ENCODE measurements at regions not wholly inside any gene's neighbourhood (a gene's known extent, or its start where the extent isn't known, plus 50 kb on each side); places are given as distances from the start of the nearest gene placed in this dataset.

DNA sequence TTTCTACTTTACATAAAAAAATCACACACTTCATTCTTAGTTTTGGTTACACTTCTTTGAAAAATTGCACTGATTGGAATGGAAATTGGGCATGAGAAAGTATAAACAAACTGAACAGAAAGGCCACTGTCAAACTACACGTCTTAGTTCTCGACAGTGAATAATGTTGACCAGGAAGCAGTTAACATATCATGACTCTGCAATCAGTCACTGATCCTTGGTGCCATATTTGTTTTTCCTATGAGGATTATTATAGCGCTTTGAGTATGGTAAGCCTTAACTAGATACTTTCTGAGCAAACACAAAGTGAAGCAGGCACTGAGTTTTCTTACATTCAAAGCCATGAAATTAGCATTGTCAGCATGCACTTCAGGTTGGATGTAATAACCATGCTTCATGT, 495.1 kb upstream of the ANKRD30A start:
- no peak for DNase-seq (ENCODE audit: low spot score)

DNA sequence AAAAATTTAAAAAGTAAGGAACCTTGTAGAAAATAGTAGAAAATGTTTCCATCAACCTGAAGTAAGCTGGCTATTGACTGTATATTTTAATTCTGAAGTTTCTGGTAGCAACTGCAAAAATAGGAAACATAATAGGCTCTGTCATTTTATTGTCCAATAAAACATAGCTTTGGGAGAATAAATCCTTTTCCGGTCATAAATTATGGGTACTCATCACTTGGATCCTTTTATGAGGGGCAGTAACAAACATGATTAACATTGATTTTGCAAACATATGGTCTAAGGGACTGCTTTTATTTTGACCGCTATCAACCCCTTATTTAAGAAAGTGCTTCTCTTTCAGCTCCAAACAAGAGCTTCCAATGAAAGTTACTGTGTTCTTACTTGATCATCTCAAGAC, 495.9 kb upstream of the ANKRD30A start:
- DNase-seq (ENCODE audit: low spot score): no peak

DNA sequence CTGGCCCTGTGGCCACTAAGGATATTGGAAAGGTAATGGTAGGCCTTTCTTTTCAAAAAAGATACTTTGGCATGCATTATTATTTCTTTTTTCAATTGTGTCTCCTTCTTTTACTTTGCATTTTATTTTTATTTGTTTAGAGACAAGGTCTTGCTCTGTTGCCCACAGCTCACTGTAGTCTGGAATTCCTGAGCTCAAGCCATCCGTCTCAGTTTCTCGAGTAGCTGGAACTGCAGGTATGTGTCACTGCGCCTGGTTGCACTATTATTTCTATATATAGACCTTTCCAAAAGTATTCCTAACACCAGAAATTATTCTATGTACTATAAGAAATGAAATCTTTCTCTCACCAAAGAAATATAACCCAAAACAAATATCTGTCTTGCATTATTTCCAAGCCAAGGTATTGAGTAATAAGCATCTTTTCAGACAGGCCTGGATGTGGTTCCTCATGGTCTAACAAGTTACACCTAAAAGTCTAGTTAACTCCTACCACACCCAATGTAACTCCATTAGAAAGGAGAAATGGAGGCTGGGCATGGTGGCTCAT, 500.8 kb upstream of the ANKRD30A start:
- DNase-seq (ENCODE audit: low spot score): no peak

DNA sequence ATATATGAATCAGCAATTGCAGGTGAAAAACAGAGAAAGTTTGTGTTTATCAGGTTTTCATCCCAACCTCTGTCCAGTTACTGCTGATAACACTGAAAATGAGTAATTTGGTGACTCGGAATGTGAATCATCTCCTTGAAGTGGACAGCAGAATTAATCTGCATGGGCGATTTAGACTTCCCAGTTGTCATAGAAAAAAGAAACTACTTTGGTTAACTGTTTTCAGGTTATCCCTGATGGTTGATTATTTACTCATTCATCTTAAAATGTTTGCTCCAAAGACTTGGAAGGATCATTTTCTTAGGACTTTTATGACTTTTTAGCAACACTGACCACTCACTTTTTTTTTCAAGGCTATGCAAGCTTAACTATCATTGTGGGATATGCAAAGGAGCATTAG, 504.1 kb upstream of the ANKRD30A start:
- DNase-seq (ENCODE audit: low spot score): no peak

DNA sequence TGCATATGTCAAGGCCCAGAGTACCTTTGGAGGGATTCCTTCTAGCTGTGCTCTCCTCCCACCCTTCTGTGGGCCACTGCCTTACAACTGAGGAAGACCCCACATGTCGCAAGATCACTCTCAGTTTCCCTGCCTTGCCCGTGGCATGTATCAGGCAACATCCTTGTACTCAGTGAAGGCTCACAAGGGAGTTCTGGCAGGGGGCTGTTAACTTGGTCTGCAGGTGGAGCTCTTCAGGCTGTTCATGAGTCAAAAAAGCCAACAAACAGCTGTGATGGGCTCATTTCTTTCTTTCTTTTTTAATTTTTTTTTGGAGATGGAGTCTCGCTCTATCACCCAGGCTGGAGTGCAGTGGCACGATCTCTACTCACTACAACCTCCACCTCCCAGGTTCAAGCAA, 513.0 kb upstream of the ANKRD30A start:
- DNase-seq (ENCODE audit: low spot score): no peak

DNA sequence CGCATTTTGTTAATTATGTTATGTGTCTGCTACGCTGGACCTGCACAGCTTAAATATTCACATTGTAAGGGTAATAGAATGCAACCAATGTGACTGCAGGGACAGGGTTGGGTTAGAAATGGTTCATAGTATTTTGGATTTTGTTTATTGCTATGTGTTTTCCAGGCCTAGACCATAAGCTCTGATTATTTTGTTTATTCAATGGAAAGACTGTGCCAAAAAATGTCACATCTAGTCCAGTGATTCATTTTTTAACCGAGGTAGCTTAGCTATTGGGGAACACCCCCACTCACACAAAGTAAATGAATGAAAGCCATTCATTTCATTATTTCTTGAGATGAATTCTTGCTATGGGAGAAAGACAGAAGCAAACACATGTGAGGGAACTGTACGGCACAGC, 516.5 kb upstream of the ANKRD30A start:
- no peak for DNase-seq (ENCODE audit: low spot score)

DNA sequence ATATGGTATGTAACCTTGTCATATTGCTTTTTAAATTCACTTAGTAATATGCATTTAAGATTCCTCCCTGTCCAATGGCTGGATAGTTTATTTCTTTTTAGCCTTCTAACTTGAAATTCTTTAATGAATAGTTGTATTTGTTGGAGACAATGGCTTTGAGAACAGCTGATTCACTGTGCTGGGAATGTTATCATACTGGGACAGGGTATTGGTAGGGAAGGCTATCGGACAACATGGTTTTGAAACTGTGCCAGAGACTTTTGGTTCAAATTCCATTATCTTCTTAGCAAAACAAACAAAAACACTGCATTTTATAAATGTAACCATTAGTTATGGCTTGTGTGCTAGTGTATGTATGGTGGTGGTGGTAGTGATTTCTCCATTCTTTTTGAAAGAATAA, 517.1 kb upstream of the ANKRD30A start:
- DNase-seq (ENCODE audit: low spot score): no peak

DNA sequence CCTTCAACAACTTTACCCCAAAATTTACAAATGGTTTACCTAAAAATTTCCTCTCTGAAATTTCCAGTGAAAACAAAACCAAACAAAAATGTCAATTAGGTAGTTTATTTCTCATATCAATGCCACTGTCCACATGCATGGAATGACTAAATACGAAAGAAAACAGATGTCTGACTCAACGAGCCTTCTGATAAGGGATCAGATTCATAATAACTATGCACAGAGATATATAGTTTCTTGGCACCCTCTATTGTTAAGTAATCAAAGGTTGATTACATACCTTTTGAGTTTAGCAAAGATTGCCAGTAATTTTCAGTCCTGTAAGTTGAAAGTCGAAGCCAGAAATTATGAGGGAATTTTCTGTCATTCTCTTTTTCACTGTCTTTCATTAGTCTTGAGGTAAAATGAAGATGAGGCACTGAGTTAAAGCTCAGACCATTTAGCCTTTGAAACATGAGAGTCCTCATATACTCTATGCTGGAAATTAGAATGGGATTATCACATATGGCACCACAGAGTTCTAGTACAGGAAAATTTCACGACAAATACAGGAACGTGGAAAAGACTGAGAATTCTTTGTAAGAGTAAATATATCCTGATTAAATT, 519.1 kb upstream of the ANKRD30A start:
- no peak for DNase-seq (ENCODE audit: low spot score)

DNA sequence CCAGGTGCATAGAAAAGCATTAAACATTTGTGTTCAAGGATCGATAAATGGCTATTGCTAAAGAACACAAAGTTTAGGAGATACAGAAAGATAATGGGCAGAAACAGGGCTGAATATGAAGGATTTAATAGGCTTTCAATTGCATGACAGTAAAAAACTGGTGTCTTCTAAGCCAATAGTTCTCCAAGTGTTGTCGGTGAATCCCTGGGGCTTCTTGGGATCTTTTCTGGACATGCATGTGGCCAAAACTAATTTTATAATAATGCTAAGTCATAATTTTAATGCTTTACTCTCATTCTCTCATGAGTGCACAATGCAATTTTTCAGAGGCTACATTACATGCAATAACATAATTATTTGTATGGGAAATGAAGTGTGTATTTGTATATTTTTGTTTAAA, 521.1 kb upstream of the ANKRD30A start:
- DNase-seq (ENCODE audit: low spot score): no peak

DNA sequence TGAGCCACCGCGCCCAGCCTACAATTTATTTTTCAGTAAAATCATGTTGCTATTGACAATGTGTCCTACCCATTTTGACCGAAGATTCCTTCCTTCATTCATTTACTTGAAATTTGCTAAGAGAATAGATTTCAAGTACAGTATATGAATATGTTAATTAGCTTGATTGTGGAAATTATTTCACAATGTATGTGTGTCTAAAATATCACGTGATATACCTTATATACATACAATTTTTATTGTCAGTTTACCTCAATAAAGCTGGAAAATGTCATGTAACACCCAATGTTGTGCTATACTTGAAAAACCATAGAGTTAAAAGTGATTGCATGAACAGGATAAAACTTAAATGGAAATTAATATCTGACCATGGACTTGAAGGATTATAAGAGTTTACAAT, 521.7 kb upstream of the ANKRD30A start:
- no peak for DNase-seq (ENCODE audit: low spot score)

DNA sequence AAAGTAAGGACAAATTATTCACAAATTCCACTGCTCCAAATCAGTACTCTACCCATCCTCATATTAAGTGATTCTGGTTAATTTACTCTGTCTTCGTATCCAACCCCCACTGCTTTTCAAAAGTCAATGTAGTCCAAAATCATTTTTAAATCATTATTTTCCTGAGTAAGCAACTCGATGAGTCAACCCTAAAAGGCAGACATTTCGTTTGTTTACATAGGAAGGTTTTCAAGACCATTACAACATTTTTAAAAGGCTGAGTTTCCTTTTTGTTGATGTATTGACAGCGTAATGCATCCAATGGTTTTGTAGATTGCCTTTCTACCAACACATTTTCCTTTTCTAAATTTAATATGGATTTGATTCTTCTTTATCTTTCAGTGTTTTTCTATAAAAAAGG, 523.0 kb upstream of the ANKRD30A start:
- DNase-seq (ENCODE audit: low spot score): no peak

DNA sequence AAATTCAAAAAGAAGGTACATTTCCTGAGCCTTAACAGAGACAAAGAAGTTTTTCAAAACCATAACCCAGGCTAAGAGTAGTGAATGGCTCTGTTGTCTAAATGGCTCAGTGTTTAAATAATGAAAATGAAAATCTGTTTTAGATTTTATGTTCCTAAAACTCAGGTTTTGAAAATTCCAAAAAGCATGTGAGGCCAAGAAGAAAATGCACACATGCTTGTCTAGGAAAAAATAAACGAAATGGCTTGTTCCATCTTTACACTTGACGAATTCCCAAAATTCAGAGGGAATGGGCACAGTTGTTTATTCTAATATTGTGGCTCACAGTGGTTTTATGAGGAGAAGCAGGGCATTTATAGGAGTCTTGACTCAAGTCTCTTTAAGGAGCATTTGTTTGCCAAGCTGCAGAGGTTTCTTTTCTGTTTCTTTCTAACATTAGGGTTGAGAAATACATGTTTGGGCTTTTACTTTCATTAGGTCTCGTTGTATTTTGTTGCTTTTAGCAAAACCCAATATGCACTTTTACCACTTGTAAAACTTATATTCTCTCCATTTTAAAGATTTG, 527.6 kb upstream of the ANKRD30A start:
- no peak for DNase-seq (ENCODE audit: low spot score)

DNA sequence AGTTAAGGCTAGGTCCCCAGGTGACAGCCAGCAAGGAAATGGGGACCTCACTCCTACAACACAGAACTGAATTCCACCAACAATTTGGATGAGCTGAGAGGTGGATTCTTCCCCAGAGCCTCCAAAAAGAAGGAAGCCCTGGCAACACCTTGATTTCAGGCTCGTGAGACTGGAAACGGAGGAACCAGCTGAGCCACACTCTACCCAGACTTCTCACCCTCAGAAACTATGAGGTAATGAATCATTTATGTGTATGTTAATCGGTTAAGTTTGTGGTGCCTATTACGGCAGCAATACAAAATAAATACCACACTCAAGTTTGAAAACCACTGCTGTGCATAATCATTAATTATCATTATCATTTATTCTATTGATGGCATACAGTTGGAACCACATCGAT, 532.4 kb upstream of the ANKRD30A start:
- DNase-seq (ENCODE audit: low spot score): no peak

DNA sequence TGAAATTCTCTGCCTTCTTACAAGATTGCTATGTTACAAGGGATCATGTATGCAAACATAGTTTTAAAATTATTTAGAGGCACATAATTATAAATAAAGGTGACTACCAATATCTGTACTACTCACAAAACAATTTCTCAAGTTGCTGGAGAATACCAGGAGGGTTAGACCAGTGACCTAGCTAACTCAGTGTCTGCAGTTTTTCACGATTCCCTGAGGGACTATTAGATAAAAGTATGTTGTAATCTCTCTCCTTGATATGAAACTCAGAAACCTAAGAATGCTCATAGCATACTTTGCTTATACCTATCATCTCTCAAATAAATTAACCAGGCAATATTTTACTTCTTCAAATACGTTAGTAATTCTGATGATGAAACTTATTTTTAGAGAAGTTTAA, 534.0 kb upstream of the ANKRD30A start:
- DNase-seq (ENCODE audit: low spot score): no peak

DNA sequence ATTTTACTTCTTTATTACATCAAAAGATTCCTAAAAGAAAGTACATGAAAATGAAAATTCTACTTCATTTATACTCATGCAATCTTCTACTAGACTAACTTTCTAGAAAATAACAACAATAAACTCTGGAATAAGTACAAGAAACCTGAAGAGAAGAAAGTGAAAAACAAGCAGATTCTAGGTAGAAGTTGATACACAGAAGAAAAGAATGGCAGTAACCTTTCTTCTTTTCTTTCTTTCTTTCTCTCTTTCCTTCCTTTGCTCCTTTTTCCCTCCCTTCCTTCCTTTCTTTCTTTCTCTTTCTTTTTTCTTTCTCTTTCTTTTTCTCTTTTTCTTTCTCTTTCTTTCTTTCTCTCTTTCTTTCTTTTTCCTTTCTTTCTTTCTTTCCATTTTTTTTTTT, 541.7 kb upstream of the ANKRD30A start:
- DNase-seq (ENCODE audit: low spot score): no peak

DNA sequence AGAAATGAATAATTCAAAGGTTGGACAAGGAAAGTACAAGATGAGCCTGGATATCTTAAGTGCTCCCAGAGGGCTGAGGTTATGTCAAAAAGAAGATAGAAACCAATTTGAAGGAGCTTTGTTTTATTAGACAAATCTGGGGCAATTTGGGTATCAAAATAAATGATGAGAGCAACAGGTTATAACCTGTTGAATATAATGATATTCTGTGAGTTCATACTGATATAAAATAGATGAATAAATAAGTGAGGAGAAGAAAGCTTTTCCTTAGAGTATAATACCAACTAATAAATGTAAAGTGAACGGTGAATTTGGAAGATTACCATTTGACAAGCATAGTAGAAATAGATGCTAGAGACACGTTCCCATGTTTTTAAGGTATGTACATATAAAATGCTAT, 544.2 kb upstream of the ANKRD30A start:
- no peak for DNase-seq (ENCODE audit: low spot score)

DNA sequence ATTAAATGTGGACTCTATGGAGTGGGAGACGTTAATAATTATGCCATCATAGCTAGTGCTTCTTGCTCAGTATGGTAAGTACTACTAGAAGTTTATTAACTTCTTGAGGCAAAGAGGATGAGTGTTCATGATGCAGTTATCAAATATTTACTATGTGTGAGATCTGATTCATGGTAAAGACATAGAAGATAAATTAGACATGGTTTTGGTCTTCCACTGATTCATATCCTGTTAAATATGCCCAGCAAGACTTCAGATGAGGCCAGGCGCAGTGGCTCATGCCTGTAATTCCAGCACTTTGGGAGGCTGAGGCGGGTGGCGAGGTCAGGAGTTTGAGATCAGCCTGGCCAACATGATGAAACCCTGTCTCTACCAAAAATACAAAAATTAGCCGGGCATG, 547.1 kb upstream of the ANKRD30A start:
- no peak for DNase-seq (ENCODE audit: low spot score)

DNA sequence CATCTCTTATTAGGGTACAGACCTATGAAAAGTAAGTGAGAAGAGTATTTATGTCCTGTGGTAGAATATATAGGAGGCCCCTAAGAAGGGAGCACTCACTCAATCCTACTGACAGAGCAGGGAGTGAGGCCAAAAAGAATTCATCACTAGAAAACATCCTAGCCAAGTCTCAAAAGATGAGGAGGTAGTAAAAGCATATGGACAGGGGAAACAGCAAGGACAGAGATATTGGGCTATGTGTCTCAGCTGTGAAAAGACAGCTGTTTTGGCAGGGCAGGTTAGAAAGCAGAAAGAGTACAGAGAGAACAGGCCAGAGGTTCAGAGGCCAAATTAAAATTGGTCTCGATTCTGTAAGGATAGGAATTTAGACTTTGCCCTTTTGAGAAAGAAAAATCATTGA, 548.3 kb upstream of the ANKRD30A start:
- no peak for DNase-seq (ENCODE audit: low spot score)

DNA sequence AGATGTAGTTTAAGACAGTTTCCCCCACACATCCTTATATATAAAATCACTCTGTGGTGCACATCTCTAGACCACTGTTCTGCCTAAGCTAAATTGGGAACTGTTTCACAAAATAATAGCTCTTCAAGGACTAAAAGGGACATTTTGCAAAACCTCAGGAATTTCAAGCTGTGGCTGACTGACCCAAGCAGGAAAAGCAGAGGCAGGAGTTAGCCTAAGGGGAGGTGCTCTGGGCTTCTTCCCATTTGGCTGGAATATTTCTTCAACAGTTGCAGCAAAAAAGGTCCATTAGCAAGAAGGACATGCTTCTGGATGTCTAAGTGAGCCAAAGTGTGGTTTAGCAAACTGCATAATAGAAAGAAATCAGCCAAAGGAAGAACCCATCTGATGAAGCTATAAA, 551.2 kb upstream of the ANKRD30A start:
- DNase-seq (ENCODE audit: low spot score): no peak

DNA sequence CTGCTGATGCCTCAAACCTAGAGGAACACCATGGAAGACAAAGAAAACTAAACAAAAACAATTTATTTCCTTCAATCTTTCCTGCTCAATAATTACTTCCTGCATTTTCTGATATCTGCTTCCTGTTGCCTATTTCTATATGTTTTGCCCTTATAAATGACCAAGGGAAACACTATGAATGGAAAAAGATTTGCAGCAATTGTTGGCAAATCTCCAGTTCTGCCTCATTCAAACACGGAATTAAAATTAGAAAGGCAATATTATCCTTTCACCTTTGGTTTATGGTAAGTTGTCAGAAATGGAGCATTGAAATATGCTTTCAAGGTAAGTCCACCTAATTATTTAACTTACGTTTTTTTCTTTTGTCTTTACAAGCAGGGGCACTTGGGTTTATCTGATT, 552.2 kb upstream of the ANKRD30A start:
- no peak for DNase-seq (ENCODE audit: low spot score)

DNA sequence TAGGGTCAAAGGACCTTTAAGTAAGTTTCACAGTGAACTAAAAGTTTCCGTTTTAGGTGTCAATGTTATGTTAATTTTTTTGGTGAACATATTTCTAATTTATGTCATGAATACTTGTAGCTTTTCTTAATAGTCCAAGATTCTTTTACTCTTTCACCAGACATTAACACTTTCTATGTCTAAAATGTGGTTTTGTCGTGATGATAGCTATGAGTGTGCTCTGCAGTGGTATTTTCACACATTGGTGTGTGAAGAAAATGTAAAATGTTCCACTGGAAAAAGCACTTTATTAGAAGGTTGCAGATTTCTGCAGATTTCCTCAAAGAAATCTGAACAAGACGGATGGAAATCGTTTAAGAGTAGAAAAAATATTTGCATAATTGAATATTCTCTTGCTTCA, 561.0 kb upstream of the ANKRD30A start:
- DNase-seq (ENCODE audit: low spot score): no peak

DNA sequence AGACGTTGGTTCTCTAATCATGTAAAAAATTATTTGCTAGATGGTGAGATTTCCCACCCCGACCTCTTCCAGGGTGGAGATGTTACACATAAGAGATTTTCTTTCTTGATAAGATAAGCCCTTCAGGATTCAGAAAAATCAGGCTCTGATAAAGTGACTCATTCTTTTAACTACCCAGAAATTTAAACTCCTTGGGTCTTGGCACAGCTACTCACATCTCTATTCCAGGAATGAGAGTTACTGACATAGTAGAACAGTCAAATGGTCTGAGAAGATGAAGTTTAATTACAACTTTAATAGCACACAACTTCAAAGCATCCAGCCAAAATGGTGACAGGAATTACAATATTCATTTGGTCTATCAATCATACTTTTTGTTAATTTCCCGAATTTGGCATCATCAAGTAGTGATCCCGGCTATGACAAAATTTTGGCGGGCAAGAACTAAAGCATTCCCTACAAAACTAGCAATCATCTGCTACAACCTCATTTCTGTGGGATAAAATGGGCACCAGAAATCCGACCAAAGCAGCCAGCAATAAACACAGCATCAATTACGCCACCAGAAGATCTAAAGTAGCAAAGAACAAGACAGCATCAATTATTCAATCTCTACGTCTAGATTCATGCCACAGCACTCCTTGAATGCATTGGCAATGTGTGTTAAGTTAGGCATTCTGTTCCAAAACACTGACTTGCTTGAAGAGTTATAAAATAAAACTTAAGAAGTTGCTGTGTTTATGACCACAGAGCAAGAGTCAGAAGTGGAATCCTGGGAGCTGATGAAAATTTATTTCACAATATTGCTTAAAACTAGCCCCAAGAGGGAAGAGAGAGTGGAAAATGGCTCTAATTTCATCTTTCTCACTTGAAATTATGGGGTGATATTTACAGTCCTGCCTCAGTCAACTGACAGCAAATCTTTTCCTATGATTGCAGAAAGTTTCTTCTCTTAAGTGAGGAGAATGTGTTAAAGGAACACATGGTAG, 565.7 kb upstream of the ANKRD30A start:
- no peak for DNase-seq (ENCODE audit: low spot score)

DNA sequence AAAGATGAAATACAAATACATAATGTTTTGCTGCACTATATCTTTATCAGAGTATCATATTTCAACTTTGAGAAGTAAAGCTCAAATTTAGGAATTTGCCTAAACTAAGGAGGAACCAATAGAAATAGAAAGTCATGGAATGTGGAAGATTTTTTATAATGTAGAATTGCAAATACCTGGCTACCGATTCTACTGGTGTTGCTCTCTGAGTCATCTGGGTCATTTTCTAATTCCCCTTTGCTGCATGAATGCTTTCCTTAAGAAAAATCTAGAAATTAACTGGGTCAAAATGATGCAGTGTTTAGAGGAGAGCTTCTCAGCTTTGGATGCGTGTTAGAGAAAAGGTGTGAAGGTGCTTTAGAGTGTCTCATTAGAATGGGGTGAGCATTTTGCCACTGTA, 568.9 kb upstream of the ANKRD30A start:
- no peak for DNase-seq (ENCODE audit: low spot score)
